GM13977 (cell line): ENCODE measurements at regions not wholly inside any gene's neighbourhood (a gene's known extent, or its start where the extent isn't known, plus 50 kb on each side); places are given as distances from the start of the nearest gene placed in this dataset.

Experiments used
- DNase-seq: peaks from one replicate; pipeline ENCODE4 v3.0.0; 2012; ENCODE audit warnings: low spot score
- in situ Hi-C: fragments of 300-500 bp; cut with MboI; formaldehyde crosslinking; loops from one replicate; pipeline ENCODE4 v1.12.0; 2022; ENCODE audit warnings: low sequenced_read_pairs, low pct_unique_long_range_greater_than_20kb, mixed read lengths, inconsistent platforms; ENCODE audit not compliant: unreplicated experiment
- TF ChIP-seq, protein P1 (sequence below): IDR thresholded peaks from 2 replicates; pipeline ENCODE4 v1.5.1; 2012; ENCODE audit warnings: mild to moderate bottlenecking, control low read depth; ENCODE audit not compliant: insufficient read depth; ENCODE audit errors: extremely low read depth, missing control alignments

- in situ Hi-C loops = no loop called here
- no peak for DNase-seq
- TF ChIP-seq, protein P1, sequence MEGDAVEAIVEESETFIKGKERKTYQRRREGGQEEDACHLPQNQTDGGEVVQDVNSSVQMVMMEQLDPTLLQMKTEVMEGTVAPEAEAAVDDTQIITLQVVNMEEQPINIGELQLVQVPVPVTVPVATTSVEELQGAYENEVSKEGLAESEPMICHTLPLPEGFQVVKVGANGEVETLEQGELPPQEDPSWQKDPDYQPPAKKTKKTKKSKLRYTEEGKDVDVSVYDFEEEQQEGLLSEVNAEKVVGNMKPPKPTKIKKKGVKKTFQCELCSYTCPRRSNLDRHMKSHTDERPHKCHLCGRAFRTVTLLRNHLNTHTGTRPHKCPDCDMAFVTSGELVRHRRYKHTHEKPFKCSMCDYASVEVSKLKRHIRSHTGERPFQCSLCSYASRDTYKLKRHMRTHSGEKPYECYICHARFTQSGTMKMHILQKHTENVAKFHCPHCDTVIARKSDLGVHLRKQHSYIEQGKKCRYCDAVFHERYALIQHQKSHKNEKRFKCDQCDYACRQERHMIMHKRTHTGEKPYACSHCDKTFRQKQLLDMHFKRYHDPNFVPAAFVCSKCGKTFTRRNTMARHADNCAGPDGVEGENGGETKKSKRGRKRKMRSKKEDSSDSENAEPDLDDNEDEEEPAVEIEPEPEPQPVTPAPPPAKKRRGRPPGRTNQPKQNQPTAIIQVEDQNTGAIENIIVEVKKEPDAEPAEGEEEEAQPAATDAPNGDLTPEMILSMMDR = no peak
Observed at GRCh38 chr17:52686140-52686539, 527.6 kb upstream of the CA10 start.

DNA sequence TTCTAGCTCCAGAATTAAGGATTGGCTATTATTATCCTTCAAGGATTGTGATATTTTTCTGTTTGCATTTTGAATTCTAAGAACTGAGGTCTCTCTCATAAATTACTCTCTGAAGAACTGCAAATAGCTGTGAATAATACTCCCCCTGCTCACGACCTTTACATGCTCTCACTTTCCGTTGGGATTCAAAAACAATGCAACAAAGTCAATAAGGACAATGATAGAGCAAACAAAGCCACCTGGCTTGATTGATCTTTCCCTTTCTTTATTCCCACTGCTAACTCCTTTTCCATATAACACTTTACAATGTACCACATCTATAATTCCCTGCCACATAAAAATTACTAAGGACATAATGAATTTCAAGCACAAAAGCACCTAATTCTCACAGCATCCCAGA is 523.0 kb upstream of the CA10 start:
- TF ChIP-seq, protein P1 = no peak
- no peak for DNase-seq
- in situ Hi-C loops = no loop called here

GRCh38 chr17:52678211-52678610 is 519.7 kb upstream of the CA10 start:
- no peak for DNase-seq
- in situ Hi-C loops = no loop called here
- TF ChIP-seq, protein P1 = no peak

GRCh38 chr17:52674686-52675085 is 516.2 kb upstream of the CA10 start:
- TF ChIP-seq, protein P1 = no peak
- DNase-seq = no peak
- in situ Hi-C loops = no loop called here

DNA sequence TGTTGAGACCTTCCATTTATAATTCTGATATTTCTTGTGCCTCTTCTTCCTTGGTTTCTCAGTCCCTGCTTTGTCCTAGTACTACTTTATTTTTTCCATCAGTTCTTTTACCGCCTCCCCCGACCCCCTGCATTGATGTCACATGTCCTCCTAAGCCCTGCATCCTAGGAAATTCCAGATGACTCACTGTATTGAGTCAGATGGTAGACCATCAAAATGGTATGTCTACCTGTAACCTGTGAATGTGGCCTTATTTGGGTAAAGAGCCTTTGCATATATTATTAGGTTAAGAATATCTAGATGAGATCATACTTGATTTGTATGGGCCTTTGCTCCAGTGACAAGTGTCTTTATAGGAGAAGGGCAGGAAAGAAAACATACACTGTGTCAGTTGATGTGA is 515.3 kb upstream of the CA10 start:
- no peak for DNase-seq
- in situ Hi-C loops = no loop called here
- TF ChIP-seq, protein P1 = no peak

DNA sequence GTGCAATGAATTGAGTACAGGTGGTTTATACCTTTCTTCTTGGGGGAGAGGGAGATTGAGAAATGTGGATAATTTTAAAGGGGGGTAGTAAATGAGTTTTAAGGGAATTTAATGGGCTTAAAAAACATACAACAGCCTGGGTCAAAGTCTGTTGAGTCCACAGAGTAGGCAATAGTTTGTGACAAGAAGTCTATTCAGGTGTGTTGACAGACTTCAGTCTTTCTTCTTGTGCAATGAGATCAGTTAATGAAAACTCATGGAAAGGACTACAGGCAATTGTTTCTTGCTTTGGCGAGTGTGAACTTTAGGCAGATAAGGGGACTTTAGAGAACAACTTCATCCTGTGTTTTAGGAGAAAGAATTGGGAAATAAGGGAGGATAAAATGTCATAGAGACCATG is 507.8 kb upstream of the CA10 start:
- TF ChIP-seq, protein P1 = no peak
- in situ Hi-C loops = no loop called here

GRCh38 chr17:52660692-52661091 is 502.2 kb upstream of the CA10 start:
- TF ChIP-seq, protein P1 = no peak
- DNase-seq = no peak
- in situ Hi-C loops = no loop called here

More for the DNA sequence above, 507.8 kb upstream of the CA10 start:
- DNase-seq = no peak
